Gastroesophageal sphincter (tissue), 3 donors: ENCODE measurements at regions not wholly inside any gene's neighbourhood (a gene's known extent, or its start where the extent isn't known, plus 50 kb on each side); places are given as distances from the start of the nearest gene placed in this dataset.

Source experiments
- EP300 ChIP-seq: sonication (generic); formaldehyde crosslinking; IDR thresholded peaks from one replicate; pipeline ENCODE4 v1.6.1; 2017; ENCODE audit warnings: antibody characterized with exemption, mild to moderate bottlenecking
- POLR2A ChIP-seq, 2 donors: fragments of 450-650 bp; IDR thresholded peaks; one replicate each; pipeline ENCODE4 v1.6.1; 2017; ENCODE audit warnings: antibody characterized with exemption in 2 of 2, mild to moderate bottlenecking in 2 of 2, moderate library complexity in 1 of 2
- POLR2AphosphoS5 ChIP-seq: sonication (generic); formaldehyde crosslinking; IDR thresholded peaks from one replicate; pipeline ENCODE4 v1.6.1; 2017; ENCODE audit warnings: antibody characterized with exemption
- TF ChIP-seq, protein P1 (sequence below), 4 experiments: fragments of 200-600 bp in 2 of 4; fragments of 450-650 bp in 2 of 4; sonication (generic) in 1 of 4; IDR thresholded peaks; one replicate each; pipeline ENCODE4 v1.5.1; 2017 to 2019; ENCODE audit warnings: antibody characterized with exemption in 4 of 4, mild to moderate bottlenecking in 2 of 4, moderate library complexity in 2 of 4

DNA sequence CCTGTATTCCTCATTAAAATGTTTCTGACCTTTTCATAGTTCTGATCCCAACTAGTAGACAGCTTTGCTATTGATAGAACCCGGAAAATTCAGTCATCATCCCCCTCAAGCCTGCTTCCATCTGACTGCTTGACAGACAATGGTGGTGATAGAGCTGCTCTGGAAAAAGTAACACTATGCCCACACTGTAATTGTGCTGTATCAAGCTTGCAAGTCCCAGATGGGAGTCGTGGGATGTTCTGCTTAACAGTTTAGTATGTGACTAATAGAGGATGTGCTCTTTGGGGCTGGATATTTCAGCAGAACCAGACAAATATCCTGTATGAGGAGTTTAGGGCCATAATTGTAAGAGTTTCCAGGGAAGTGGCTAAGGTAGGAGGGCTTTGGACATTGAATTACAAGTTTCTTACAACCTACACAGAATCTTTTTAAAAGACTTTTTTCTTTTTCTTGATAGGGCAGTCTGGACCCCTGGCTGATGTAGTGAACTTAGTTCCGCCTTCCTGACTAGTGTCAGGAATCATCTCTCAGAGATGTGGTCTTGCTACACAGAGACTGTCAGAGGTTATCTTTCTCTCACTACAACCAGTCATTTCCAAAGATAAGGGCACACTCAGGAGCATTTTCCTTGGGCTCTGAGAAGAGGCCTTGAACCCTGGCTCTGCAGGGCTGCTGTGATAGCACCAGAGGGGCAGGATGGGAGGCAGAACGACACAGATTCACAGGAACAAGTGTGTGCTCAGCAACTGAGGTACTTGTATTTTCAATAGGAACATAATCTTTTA is 158.0 kb upstream of the RBMS1 start:
- TF ChIP-seq, protein P1, sequence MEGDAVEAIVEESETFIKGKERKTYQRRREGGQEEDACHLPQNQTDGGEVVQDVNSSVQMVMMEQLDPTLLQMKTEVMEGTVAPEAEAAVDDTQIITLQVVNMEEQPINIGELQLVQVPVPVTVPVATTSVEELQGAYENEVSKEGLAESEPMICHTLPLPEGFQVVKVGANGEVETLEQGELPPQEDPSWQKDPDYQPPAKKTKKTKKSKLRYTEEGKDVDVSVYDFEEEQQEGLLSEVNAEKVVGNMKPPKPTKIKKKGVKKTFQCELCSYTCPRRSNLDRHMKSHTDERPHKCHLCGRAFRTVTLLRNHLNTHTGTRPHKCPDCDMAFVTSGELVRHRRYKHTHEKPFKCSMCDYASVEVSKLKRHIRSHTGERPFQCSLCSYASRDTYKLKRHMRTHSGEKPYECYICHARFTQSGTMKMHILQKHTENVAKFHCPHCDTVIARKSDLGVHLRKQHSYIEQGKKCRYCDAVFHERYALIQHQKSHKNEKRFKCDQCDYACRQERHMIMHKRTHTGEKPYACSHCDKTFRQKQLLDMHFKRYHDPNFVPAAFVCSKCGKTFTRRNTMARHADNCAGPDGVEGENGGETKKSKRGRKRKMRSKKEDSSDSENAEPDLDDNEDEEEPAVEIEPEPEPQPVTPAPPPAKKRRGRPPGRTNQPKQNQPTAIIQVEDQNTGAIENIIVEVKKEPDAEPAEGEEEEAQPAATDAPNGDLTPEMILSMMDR (IDR thresholded peaks at IDR 0.05) = no peak
- TF ChIP-seq POLR2A (IDR thresholded peaks at IDR 0.05) (no peak), POLR2AphosphoS5 (no peak), EP300 (no peak)
